ENCODE measurements at regions not wholly inside any gene's neighbourhood (a gene's known extent, or its start where the extent isn't known, plus 50 kb on each side); places are given as distances from the start of the nearest gene placed in this dataset.

- TF ChIP-seq, protein P1, sequence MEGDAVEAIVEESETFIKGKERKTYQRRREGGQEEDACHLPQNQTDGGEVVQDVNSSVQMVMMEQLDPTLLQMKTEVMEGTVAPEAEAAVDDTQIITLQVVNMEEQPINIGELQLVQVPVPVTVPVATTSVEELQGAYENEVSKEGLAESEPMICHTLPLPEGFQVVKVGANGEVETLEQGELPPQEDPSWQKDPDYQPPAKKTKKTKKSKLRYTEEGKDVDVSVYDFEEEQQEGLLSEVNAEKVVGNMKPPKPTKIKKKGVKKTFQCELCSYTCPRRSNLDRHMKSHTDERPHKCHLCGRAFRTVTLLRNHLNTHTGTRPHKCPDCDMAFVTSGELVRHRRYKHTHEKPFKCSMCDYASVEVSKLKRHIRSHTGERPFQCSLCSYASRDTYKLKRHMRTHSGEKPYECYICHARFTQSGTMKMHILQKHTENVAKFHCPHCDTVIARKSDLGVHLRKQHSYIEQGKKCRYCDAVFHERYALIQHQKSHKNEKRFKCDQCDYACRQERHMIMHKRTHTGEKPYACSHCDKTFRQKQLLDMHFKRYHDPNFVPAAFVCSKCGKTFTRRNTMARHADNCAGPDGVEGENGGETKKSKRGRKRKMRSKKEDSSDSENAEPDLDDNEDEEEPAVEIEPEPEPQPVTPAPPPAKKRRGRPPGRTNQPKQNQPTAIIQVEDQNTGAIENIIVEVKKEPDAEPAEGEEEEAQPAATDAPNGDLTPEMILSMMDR (IDR thresholded peaks at IDR 0.05; ENCODE audit: insufficient read depth, low read depth, low read length): no peak
- no peak for TF ChIP-seq EZH2 (IDR thresholded peaks at IDR 0.05; ENCODE audit: insufficient read depth, low read length)
Measured at GRCh38 chr16:86092586-86093480, 193.9 kb downstream of the IRF8 start.

Data from astrocyte (in vitro differentiated cells and primary cell).